LNCAP (cell line): ENCODE measurements at regions not wholly inside any gene's neighbourhood (a gene's known extent, or its start where the extent isn't known, plus 50 kb on each side); places are given as distances from the start of the nearest gene placed in this dataset.

Experiments
- CTCF ChIP-seq: fragments of 450-650 bp; IDR thresholded peaks from 2 replicates; pipeline ENCODE4 v1.5.1; 2017; ENCODE audit warnings: mild to moderate bottlenecking

DNA sequence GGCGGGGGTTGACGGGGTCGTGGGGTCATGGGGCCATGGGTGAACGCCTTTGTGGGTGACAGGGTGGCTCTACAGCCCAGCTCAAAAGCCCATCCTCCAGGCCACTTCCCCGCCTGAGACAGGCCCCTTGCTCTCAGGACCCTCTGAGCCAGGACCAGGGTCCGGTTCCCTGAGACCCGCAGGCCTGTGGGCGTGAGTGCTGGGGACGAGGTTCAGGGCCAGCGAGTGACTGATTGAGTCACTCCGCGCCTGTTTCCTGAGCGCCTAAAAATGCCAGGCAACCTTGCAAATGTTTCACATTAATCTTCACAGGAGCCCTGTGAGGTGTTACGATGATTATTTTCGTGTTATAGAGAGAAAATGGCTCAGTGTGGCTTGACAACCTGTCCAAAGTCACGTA, 97.8 kb downstream of the ZNF674 start:
- TF ChIP-seq CTCF, result no peak

GRCh38 chrX:46446727-46447378, 98.4 kb downstream of the ZNF674 start:
- no peak for TF ChIP-seq CTCF

GRCh38 chrX:46444011-46444410, 101.2 kb downstream of the ZNF674 start:
- no peak for TF ChIP-seq CTCF

DNA sequence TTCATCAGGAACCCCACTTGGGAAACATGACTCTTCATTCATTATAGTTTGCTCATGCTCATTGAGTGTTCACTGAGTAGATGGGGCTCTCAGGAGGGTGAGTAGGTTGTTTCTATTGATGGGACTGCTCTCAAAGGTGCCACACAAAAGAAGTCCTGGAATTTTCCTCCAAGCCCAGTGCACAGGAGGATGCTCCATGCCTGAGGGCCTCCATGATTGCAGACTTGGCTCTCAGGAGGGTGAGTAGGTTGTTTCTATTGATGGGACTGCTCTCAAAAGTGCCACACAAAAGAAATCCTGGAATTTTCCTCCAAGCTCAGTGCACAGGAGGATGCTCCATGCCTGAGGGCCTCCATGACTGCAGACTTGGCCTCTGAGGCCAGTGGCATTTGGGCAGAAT, 108.5 kb downstream of the ZNF674 start:
- TF ChIP-seq CTCF, result no peak

- no peak for TF ChIP-seq CTCF
Measured at GRCh38 chrX:46433892-46434291, 111.3 kb downstream of the ZNF674 start.

DNA sequence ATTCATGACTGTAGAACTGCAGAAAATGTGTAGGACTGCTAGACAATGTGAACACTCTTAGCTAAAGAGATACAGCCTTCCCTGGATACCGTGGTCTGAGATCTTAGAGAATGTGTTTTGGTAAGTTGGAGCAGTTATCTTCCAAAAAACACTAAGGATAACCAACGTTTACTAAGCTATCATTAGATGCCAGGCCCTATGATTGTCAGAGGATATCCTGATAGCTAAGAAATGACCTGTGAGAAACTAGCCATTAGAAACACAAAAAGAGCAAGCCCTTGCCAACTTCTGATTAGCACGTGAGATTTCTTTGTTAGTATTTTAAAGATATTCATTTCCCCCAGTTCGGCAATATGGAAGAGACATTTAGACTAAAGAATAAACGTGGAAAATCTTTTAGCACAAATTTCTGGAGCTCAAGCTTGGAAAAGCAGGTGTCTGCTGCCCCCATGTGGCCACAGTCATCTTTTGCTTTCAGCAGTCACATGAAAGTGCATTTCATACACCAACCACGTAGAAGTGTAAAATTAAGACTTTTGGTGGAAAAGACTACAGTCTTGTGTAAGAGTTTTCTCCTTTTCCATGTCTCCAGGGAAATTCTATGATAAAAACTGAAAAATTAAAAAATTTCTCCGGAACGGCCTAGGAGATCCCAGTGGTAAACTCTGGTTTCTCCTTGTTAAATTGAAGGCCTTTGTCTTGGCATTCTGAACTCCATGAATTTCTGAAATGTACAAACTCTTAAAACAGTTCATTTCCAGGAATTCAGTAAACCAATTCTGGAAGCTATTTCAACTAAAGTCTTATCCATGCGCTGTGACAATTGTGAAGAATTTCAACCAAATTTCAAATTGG, 136.4 kb downstream of the ZNF674 start:
- TF ChIP-seq CTCF, result peak; percentile 60

DNA sequence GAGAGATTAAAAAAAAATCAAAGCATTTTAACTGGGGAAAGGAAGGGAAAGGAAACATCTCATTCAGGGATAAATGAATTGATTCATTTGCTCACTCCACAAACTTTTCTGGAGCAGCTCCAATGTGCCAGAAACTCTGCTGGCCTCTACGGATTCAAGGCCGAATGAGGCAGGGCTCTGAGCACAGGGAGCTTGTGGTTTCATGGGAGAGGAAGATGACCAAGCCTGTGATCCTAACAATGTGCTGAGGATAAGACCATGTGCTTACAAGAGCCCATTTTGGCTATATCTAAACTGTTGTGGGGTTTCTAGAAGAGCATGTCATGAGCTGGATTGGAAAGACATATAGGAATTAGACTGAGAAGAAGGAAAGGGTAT, 137.5 kb downstream of the ZNF674 start:
- TF ChIP-seq CTCF, result no peak
